OCI-LY7 (cell line): ENCODE measurements at regions not wholly inside any gene's neighbourhood (a gene's known extent, or its start where the extent isn't known, plus 50 kb on each side); places are given as distances from the start of the nearest gene placed in this dataset.

Experiments used
- CTCF ChIP-seq: fragments of 200-600 bp; sonication (generic); conservative IDR thresholded peaks from 2 replicates; pipeline ENCODE4 v1.5.1; 2014; ENCODE audit warnings: mild to moderate bottlenecking, antibody characterized with exemption, low read length, moderate library complexity, mixed read lengths
- EZH2phosphoT487 ChIP-seq: fragments of 200-600 bp; sonication (generic); IDR thresholded peaks from 2 replicates; pipeline ENCODE4 v1.6.1; 2018; ENCODE audit warnings: low read depth, borderline replicate concordance, mild to moderate bottlenecking, mixed run types, antibody characterized with exemption, low read length, moderate library complexity, mixed read lengths

GRCh38 chr6:94894300-94894699 is 683.0 kb upstream of the MANEA start:
- no peak for TF ChIP-seq CTCF
- no peak for TF ChIP-seq EZH2phosphoT487
